GM18951 (cell line): ENCODE measurements at regions not wholly inside any gene's neighbourhood (a gene's known extent, or its start where the extent isn't known, plus 50 kb on each side); places are given as distances from the start of the nearest gene placed in this dataset.

Experiments
- POLR2A ChIP-seq: IDR thresholded peaks from 4 replicates; pipeline ENCODE4 v1.6.1; 2011; ENCODE audit warnings: mild to moderate bottlenecking; ENCODE audit not compliant: insufficient read length, insufficient read depth; ENCODE audit errors: extremely low read depth
- in situ Hi-C: fragments of 300-500 bp; cut with MboI; formaldehyde crosslinking; loops from one replicate; pipeline ENCODE4 v1.12.0; 2022; ENCODE audit warnings: low sequenced_read_pairs, mixed read lengths, inconsistent platforms; ENCODE audit not compliant: unreplicated experiment

DNA sequence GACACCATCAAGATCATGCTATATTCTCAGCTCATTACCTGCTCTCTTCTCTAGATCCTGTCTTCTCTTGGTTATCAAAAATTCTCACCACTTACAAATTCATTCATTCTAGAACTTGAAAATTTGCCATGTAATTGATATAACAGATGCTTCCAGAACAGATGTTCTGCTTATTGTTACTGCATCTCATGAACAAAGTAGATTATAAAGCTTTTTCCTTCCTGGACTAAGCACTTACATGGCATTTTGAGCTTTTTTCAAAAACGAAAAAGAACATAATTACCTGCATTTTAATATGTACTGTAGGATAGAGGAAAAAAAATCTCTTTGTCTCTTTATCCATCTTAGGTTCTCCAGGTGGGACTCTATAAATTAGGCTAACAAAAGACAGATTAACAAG lies 79.6 kb upstream of the CREB1 start:
- in situ Hi-C loops = no loop called here
- no peak for TF ChIP-seq POLR2A

DNA sequence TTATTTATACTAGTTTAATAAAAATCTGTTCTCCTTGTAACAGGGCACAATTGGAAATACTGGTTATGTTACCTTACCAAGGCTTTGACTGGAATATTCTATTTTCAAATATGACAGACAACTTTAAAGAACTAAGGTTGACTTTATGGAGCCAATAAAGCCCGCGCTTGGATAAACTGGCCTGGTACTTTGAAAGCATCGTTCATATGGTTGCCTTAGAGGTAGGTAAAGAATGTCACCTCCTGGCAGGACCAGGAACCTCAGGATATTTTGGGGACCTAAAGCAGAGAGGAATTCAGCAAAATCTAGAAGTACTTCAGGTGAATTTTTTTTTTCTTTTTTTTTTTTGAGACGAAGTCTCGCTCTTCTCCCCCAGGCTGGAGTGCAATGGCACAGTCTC lies 71.2 kb upstream of the CREB1 start:
- in situ Hi-C loops = no loop called here
- no peak for TF ChIP-seq POLR2A

DNA sequence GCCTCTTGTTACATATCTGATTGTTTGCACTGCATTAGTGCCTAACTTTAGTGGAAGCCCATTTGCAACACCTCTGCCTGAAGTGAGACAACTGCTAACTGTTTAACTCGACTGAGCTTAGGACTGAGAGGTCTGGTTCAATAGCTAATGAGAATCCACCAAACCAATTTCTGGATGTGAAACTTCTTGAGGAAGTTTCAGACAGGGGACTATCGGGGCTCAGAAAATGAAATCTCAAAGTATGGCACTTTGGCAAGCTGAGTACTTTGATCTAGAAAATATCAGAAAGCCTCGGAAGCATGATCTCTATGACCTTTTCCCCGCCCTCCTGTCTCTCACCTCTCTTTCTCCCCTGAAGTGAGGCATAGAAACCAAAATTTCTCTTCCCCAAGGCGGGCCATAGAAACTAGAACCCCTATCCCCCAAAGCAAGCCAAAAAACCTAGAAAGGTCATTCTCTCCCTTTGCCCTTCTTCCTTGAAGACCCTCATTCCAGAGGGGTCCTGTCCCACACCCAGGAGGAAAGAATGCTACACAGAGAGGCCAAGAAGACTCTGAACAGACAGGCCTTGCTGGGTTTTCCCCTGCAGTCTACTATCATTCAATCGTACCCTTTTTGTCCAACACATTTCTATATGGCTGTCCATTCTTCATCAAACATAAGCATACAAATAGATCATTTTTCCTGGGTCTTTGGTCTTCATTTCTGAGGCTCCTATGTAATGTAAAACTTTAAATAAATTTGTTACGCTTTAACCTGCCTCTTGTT lies 69.6 kb upstream of the CREB1 start:
- no peak for TF ChIP-seq POLR2A
- in situ Hi-C loops = no loop called here

DNA sequence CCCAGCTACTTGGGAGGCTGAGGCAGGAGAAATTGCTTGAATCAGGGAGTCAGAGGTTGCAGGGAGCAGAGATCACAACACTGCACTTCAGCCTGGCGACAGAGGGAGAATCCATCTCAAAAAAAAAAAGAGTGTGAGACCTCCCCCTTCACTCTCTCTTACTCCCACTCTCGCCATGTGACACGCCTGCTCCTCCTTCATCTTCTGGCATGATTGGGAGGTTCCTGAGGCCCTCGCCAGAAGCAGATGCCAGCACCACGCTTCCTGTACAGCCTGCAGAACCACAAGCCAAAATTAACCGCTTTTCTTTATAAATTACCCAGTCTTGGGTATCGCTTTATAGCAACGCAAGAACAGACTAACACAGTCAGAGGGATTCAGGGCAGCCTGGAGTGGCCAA lies 66.3 kb upstream of the CREB1 start:
- no peak for TF ChIP-seq POLR2A
- in situ Hi-C loops = no loop called here

DNA sequence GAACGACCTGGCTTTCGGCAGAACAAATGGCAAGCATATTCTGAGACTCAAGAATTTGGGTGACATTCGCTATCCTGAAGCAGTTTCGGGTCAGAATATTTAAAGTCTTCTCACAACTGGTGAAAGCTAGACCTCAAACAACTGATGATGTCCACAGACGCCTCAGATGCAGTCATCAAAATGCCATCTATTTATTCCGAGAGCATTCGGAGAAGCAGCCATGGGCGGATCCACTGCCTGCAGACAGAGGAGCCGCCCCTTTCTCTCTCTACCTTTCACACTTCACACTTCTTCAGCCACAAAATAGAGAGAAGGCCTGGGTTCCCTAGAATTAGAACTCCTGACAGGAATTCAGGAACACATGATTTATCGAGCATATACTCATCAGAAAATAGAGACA lies 65.8 kb upstream of the CREB1 start:
- in situ Hi-C loops = no loop called here
- TF ChIP-seq POLR2A = no peak

DNA sequence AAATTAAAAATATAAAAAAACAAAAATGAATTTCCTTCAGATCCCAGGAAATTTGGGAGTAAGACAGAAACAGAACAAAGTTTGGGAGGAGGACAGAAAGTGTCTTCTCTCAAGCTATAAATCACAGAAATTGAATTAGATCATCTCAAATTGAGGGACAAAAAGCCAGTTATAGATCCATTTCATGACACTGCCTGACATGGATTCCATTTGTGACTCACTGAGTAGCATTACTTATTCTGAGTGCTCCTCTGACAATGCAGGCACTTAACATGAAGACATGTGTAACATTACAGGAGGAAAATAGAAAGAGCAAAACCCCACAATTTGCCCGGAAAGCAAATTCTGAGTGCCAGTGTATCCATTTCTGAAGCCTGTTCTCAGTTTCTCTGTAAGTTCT lies 63.9 kb upstream of the CREB1 start:
- in situ Hi-C loops = no loop called here
- no peak for TF ChIP-seq POLR2A

DNA sequence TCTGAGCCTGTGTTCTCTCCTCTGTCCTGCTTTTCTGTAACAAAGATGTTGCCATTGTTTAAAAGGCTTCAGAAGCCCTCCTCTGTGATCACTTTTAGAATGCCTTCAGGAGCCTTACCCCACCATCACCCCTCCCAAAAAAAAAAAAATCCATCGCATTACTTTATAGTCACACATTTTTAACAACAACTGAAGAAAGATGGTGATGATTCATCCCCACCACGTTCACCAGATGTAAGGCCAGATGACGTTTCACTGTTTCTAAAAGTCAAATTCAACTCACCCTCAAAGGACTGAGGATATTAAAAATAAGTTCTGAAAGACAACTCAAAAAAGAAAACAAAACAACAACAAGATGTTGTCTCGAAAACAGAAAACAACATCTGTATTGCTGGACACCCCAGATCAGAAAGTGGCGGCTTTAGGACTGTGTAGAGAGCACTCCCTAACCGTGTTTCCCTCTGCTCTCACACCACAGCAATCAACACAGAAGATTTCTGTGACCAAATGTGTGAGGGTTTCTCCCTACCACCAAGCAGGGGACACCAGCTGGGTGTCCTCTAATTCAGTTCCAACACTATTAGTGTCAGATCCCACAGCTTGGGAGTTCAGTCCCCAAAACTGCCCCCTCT lies 61.9 kb upstream of the CREB1 start:
- in situ Hi-C loops = no loop called here
- no peak for TF ChIP-seq POLR2A

DNA sequence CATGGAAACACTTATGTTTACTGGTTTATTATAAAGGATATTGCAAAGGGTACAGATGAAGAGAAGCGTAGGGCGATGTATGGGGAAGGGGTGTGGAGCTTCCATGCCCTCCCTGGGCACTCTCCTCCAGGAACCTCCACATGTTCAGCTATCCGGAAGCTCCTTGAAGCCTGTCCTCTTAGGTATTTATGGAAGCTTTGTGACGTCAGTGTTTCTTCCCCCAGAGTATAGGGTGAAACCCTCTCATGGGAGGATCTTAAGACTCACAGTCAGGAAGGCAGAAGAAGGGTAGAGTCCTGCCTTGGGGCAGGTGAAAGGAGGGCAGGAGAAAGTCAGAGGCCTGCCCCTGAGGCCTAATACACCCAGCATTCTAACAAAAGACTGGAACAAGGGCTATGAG lies 61.3 kb upstream of the CREB1 start:
- in situ Hi-C loops = no loop called here
- no peak for TF ChIP-seq POLR2A

DNA sequence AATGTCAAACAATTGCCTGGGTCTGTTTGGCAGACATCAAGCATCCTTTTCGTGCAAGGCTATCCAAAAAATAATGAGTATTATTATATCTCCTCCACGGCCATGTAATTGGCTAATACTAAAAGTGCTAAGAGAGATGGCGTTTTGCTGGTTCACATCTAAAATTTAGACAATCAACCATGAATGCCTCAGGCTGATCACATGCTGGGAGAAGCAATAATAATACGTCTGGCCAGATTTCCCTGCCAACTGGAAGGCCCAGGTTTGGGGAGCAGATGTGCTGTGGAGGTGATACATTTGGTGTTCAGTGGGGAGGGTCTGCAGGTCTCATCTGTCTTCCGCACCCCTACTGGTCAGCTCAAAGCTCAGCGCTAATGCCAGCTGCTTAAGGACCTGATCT lies 60.3 kb upstream of the CREB1 start:
- in situ Hi-C loops = no loop called here
- TF ChIP-seq POLR2A = no peak

DNA sequence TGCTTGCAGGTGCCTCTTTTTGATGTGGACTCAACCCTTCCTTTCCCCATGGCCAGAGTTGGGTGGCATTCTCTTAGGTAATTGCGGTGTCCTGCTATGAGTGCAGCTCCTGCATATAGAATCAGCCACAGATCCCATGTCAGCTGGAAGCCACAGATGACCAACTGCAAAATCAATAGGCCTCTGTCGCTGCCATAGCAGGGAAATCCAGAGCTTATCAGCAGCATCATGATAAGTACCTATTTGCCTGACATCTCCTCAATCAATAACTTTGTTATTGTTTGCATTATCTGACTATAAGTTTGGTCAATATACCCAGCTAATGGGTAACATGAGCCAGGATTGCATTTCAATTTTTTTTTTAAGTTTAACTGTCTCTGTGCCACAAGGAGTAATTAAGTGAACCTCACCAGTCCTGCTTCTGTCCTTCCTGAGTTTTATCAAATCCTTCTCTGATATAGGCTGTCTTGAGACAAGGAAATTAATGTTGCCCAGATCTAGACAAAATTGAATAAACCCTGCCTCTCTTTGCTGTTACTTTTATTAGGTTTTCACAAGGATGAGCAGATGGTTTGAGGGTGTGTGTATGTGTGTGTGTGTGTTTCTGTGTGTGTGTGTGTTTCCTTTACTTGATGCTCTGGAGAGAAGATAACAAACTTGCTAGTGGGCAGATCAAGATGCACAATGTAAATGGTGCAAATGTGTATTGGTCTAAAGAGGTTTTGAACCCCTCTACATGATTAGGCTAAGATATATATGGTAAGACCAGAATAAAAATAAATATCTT lies 59.6 kb upstream of the CREB1 start:
- in situ Hi-C loops = loop anchor here (10.0 kb wide), 2 partner anchors 675 to 775 kb away; no protein-coding TSS in a partner anchor
- no peak for TF ChIP-seq POLR2A

DNA sequence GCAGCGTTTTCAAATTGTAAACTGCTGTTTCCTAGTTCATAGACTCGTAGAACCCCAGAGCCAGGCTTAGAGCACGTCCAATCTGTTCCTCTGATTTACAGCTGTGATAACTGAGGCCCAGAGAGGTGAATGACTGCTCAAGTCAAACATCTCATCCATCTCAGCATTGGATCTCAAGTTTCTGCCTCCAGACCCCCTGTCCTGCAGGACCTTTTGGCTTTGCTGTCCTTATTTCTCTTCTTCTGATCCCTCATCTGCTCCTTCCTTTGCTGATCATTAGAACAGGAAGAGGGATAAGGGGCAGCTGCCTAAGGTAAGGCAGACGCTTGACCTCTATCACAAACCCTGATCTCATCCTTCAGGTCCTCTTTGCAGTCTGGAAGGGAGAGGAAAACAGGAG lies 58.5 kb upstream of the CREB1 start:
- in situ Hi-C loops = loop anchor here (10.0 kb wide), 2 partner anchors 676 to 776 kb away; no protein-coding TSS in a partner anchor
- no peak for TF ChIP-seq POLR2A

DNA sequence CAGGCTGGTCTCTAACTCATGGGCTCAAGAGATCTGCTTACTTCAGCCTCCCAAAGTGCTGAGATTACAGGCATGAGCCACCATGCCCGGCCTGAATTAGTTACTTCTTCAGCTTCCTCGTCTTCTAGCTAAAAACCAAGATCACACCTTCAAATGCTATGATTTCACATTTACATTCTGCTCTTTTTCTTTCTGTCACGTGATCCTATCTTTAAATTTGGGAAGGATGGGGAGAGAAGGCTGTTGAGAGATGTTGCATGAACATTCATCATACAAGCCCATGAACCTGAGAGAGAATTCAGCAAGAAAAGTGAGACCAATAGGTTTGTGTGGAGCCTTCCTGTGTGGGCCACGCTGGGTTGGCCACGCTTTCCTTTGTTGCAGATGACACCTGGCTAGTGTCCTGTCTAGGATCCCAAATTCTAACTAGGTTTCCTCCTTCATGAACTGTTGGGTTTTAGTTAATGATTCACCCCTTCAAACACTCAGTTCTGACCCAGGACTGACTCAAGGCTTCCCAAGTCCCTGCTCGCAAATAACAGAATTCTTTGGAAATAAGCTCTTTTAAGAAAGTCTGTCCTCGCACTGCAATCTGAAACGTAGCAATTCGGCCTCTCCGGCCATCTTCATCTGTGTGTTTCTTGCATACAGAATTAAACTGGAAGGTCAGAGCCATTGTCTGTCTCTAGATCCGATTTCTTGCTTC lies 57.3 kb upstream of the CREB1 start:
- in situ Hi-C loops = loop anchor here (10.0 kb wide), 2 partner anchors 678 to 778 kb away; no protein-coding TSS in a partner anchor
- no peak for TF ChIP-seq POLR2A

DNA sequence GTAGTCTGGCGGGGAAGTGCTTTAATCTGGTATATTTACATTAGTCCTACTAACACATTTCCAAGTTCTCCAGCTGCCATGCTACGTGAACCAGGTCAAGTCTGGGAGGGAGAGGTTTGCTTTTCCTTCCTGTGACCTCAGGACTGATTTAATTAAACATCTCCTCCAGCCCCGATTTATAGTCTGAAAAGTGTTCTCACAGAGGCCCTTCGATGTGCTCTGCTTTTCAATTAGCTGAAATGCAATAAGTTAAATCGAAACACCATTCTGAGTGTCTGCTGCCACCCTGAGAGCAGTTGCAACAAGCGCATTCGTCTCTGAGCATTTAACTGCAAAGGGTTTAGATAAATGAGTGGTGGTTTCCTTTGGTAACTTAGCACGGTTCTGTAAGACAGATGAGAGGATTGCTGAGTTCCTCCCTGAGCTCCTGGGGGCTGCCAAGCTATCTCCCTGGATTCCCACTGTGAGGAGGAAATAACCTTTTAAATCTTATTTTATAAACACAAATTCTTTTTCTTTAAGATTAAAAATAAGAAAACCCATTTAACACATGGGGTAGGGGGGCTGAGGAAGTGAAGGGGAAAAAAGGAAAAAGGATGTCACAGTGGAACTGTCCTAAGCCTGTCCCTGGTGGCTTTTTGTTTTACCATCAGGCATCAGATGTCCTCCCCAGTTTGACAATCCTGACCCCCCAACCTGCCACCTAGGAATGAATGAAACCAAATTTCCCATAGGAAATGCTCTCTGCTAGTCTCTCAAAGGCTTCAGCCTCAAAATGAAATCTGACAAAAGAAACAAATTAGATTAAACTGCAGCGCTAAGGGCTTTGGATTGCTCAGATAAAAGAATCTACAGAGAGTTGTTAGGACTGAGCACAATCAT lies 56.5 kb upstream of the CREB1 start:
- in situ Hi-C loops = loop anchor here (10.0 kb wide), 2 partner anchors 678 to 778 kb away; no protein-coding TSS in a partner anchor
- TF ChIP-seq POLR2A = no peak

DNA sequence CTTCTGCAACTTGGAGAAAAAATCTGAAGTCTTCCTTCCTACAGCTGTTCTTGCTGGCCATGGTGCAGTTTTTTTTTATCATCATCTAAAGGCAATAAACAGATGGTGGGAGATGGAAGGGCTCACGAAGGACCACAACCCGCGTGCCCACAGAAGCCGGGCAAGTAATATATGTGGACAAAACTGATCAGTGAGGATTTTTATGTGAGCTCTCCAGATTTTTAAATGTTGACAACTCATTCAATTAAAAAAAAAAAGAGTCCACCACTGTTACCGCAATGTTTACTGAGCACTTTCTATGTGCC lies 55.9 kb upstream of the CREB1 start:
- TF ChIP-seq POLR2A = no peak

More for the DNA sequence above, 55.9 kb upstream of the CREB1 start:
- in situ Hi-C loops = loop anchor here (10.0 kb wide), 2 partner anchors 679 to 779 kb away; no protein-coding TSS in a partner anchor
